HCT116 (cell line): ENCODE measurements at regions not wholly inside any gene's neighbourhood (a gene's known extent, or its start where the extent isn't known, plus 50 kb on each side); places are given as distances from the start of the nearest gene placed in this dataset.
A peak's percentile ranks its signal among the peaks of the same experiment; 100 is the strongest.

Experiments used
- ATAC-seq: fragments of 200-7000 bp; cut with Tn5 transposase; 2 replicates; pipeline ENCODE4 v1.9.1; 2020; ENCODE audit warnings: mild to moderate bottlenecking, moderate library complexity
- BruUV-seq: library from RNA; stranded (reverse); fragments of 400-500 nt; replicated peaks from 2 replicates; lab custom pipeline; 2021; lab: Mats Ljungman, UMichigan
- CTCF ChIA-PET: fragments of 300-600 bp; sonication (Branson Sonifier 250); formaldehyde crosslinking; loops from one replicate; lab custom pipeline; 2021; ENCODE audit warnings: antibody characterized with exemption; lab: Charles Lee
- POLR2A ChIA-PET: fragments of 300-600, 350-600 bp; sonication (Branson Sonifier 250); formaldehyde crosslinking; loops from one replicate; lab custom pipeline; 2021; ENCODE audit warnings: antibody characterized with exemption; lab: Charles Lee
- RAD21 ChIA-PET, 2 experiments: fragments of 300-600 bp; sonication (Branson Sonifier 250); formaldehyde crosslinking; loops; one replicate each; lab custom pipeline; 2023; ENCODE audit warnings: low total read pairs in 2 of 2; ENCODE audit not compliant: uncharacterized antibody in 2 of 2, unreplicated experiment in 2 of 2, low non-redundant PET in 1 of 2; lab: Charles Lee
- DNase-seq: peaks from one replicate; pipeline ENCODE4 v3.0.0-alpha.2; 2010; ENCODE audit warnings: low read depth, low spot score
- H2AFZ ChIP-seq: fragments of 200-600 bp; shearing (Covaris generic), sonication (generic); 2 replicates; pipeline ENCODE4 v1.6.1; 2017; ENCODE audit warnings: low read depth, mixed run types, mixed read lengths, antibody characterized with exemption, low read length; ENCODE audit not compliant: poor library complexity, severe bottlenecking
- H3K27ac ChIP-seq: 2 replicates; pipeline ENCODE4 v1.5.1; 2012; ENCODE audit warnings: low read depth, low read length
- H3K27me3 ChIP-seq: fragments of 200-600 bp; sonication (generic); 2 replicates; pipeline ENCODE4 v1.6.1; 2016; ENCODE audit warnings: mixed run types, low read length, mixed read lengths; ENCODE audit not compliant: insufficient read depth
- H3K36me3 ChIP-seq, 2 experiments: fragments of 200-500 bp in 1 of 2; fragments of 200-600 bp in 1 of 2; sonication (Bioruptor generic) in 1 of 2; sonication (generic) in 1 of 2; 2 replicates each; pipeline versions ENCODE4 v1.5.1 to v1.6.1; 2014 to 2016; ENCODE audit warnings: low read length in 2 of 2, inconsistent platforms in 1 of 2, mixed read lengths in 1 of 2, mixed run types in 1 of 2; ENCODE audit not compliant: insufficient read depth in 2 of 2, control insufficient read depth in 1 of 2
- H3K4me1 ChIP-seq, 2 experiments: fragments of 200-600 bp in 1 of 2; sonication (generic) in 1 of 2; 2 replicates each; pipeline versions ENCODE4 v1.5.1 to v1.6.1; 2012 to 2017; ENCODE audit warnings: low read length in 2 of 2, inconsistent platforms in 1 of 2, mild to moderate bottlenecking in 1 of 2, mixed read lengths in 1 of 2, mixed run types in 1 of 2, moderate library complexity in 1 of 2; ENCODE audit not compliant: insufficient read depth in 2 of 2, control insufficient read depth in 1 of 2
- H3K4me2 ChIP-seq: fragments of 200-600 bp; sonication (generic); 2 replicates; pipeline ENCODE4 v1.6.1; 2017; ENCODE audit warnings: mixed run types, low read length, mixed read lengths
- H3K4me3 ChIP-seq, 2 experiments: fragments of 200-600 bp in 1 of 2; sonication (generic) in 1 of 2; replicated peaks in 1 of 2; 2 replicates each; pipeline ENCODE4 v1.5.1; 2011 to 2016; ENCODE audit warnings: low read length in 2 of 2, control low read depth in 1 of 2, low read depth in 1 of 2, mild to moderate bottlenecking in 1 of 2, mixed read lengths in 1 of 2, mixed run types in 1 of 2
- H3K79me2 ChIP-seq: fragments of 200-600 bp; sonication (generic); 2 replicates; pipeline ENCODE4 v1.6.1; 2017; ENCODE audit warnings: mild to moderate bottlenecking, mixed run types, low read length, moderate library complexity, mixed read lengths; ENCODE audit not compliant: insufficient read depth
- H3K9ac ChIP-seq: fragments of 200-600 bp; sonication (generic); 2 replicates; pipeline ENCODE4 v1.6.1; 2016; ENCODE audit warnings: low read length, mixed read lengths
- H3K9me2 ChIP-seq: fragments of 200-600 bp; sonication (generic), shearing (Covaris generic); 2 replicates; pipeline ENCODE4 v1.6.1; 2017; ENCODE audit warnings: mixed run types, mild to moderate bottlenecking, moderate library complexity; ENCODE audit not compliant: insufficient read depth
- H3K9me3 ChIP-seq, 2 experiments: fragments of 200-500 bp in 1 of 2; fragments of 200-600 bp in 1 of 2; sonication (Bioruptor generic) in 1 of 2; sonication (generic) in 1 of 2; 2 replicates each; pipeline ENCODE4 v1.6.1; 2014 to 2017; ENCODE audit warnings: low read length in 2 of 2, mixed read lengths in 2 of 2, inconsistent platforms in 1 of 2, low read depth in 1 of 2, mild to moderate bottlenecking in 1 of 2, mixed run types in 1 of 2, moderate library complexity in 1 of 2; ENCODE audit not compliant: control insufficient read depth in 1 of 2, insufficient read depth in 1 of 2
- H4K20me1 ChIP-seq: fragments of 200-600 bp; sonication (generic), shearing (Covaris generic); 2 replicates; pipeline ENCODE4 v1.6.1; 2017; ENCODE audit warnings: mixed run types, mild to moderate bottlenecking, moderate library complexity; ENCODE audit not compliant: insufficient read depth
- CBX3 ChIP-seq: IDR thresholded peaks from 2 replicates; pipeline ENCODE4 v1.6.1; 2012; ENCODE audit warnings: low read depth
- ELF1 ChIP-seq: IDR thresholded peaks from 2 replicates; pipeline ENCODE4 v1.6.1; 2012; ENCODE audit warnings: low read depth, borderline replicate concordance
- EZH2 ChIP-seq: fragments of 200-600 bp; sonication (generic); IDR thresholded peaks from 2 replicates; pipeline ENCODE4 v1.6.1; 2017; ENCODE audit warnings: antibody characterized with exemption, mixed run types
- SIN3A ChIP-seq: IDR thresholded peaks from 2 replicates; pipeline ENCODE4 v1.6.1; 2012; ENCODE audit warnings: low read depth
- ZFX ChIP-seq: fragments of 450-650 bp; IDR thresholded peaks from 2 replicates; pipeline ENCODE4 v1.6.1; 2017
- intact Hi-C: fragments of 100-400 bp; cut with micrococcal nuclease; formaldehyde crosslinking; loops from 2 replicates; pipeline ENCODE4 v1.10.0; 2022
- TF ChIP-seq, protein P1 (sequence below), 3 experiments: fragments of 200-600 bp in 1 of 3; sonication (generic) in 1 of 3; IDR thresholded peaks in 2 of 3; conservative IDR thresholded peaks in 1 of 3; 2 replicates each; pipeline ENCODE4 v1.5.1; 2012 to 2017; ENCODE audit warnings: low read depth in 2 of 3, low read length in 2 of 3, antibody characterized with exemption in 1 of 3, borderline replicate concordance in 1 of 3, control low read depth in 1 of 3, mild to moderate bottlenecking in 1 of 3, mixed read lengths in 1 of 3, mixed run types in 1 of 3, moderate library complexity in 1 of 3; ENCODE audit not compliant: insufficient read depth in 1 of 3
- TF ChIP-seq, protein P2 (sequence below): IDR thresholded peaks from 2 replicates; pipeline ENCODE4 v1.6.1; 2012
- TF ChIP-seq, protein P3 (sequence below): IDR thresholded peaks from 2 replicates; pipeline ENCODE4 v1.6.1; 2011; ENCODE audit warnings: mild to moderate bottlenecking, low read length, moderate library complexity; ENCODE audit not compliant: insufficient replicate concordance; ENCODE audit errors: extremely low read depth

DNA sequence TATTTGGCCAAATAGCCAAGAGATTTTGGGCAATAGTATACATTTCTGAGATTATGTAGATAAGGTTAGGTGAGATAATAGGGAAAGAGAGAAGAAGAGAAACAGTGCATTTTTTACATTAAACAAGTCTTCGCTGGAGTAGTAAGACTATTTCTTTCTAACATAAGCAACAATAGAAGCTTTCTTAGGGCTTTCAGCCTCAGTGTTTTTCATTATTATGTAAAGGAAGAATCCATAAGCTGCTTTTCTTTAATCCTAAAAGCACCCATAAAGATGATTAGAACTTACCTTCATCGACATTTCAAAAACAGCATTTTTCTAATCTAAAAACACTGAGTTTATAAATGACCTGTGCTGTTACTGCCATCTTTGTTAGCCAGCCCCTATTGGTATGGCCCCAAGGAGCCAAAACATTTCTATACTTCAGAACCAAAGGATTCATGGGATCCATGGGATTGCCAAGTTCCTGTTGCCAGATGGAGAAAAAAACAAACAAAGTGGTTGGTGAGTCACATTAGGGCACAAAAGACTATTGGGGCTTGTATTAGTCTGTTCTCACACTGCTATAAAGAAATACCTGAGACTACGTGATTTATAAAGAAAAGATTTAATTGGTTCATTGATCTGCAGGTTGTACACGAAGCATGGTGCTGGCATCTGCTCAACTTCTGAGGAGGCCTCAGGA, 88.2 kb downstream of the SCG2 start:
- Histone ChIP-seq H3K4me1 (peaks cover 0 to 8% of the 10 kb centered on the region in 2 experiments; a peak in 2 of 4 replicates), H3K9ac (no peak overlapping the region), H3K4me2 (no peak overlapping the region), H3K9me3 (no peaks in the 10 kb centered on the region), H3K9me2 (no peaks in the 10 kb centered on the region; the same call in 1 of the 2 replicates), H3K79me2 (no peaks in the 10 kb centered on the region), H3K4me3 (no peak overlapping the region), H2AFZ (no peak overlapping the region), H3K27me3 (no peaks in the 10 kb centered on the region), H3K36me3 (peaks cover 0 to 3% of the 10 kb centered on the region in 2 experiments; a peak in 2 of 4 replicates), H3K27ac (no peak overlapping the region), H4K20me1 (no peaks in the 10 kb centered on the region)
- CTCF ChIA-PET: no interaction called here
- POLR2A ChIA-PET: no interaction called here
- 0 out of 2 replicates have a peak, but pooled peaks have one; percentile 35 for TF ChIP-seq CBX3
- no peak for TF ChIP-seq EZH2
- RAD21 ChIA-PET: no interaction called here
- ATAC-seq (0 out of 2 replicates have a peak, but pooled peaks have one; percentile 11), DNase-seq (no peak)
- no TSS peak for BruUV-seq
- intact Hi-C loops: no loop called here

DNA sequence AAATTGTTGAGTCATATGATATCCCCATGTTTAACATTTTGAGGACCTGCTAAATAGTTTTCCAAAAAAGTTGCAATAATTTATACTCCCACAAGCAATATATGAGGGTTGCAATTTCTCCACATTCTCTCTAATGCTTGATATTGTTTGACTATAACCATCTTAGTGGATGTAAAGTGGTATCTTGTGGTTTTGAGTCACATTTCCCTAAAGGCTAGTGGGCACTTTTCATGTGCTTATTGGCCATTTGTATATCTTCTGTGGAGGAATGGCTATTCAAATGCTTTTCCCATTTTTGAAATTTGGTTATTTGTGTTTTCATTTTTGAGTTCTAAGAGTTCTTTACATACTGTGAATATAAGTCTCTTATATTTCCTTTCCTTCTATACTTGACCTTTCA, 82.7 kb downstream of the SCG2 start:
- H3K4me3 ChIP-seq: no peak overlapping the region
- ChIA-PET CTCF (no interaction called here), POLR2A (no interaction called here), RAD21 (no interaction called here)
- no peak overlapping the region for H3K4me2 ChIP-seq
- peaks cover 25 to 33% of the 10 kb centered on the region in 2 experiments for H3K4me1 ChIP-seq
- no peaks in the 10 kb centered on the region for H3K9me3 ChIP-seq
- no peaks in the 10 kb centered on the region; a peak in 1 of 4 replicates for H3K36me3 ChIP-seq
- ATAC-seq (no peak), DNase-seq (no peak)
- H3K9ac ChIP-seq: no peak overlapping the region
- H3K27ac ChIP-seq: no peak overlapping the region
- BruUV-seq: no TSS peak
- H3K27me3 ChIP-seq: no peaks in the 10 kb centered on the region
- no peaks in the 10 kb centered on the region; the same call in 1 of the 2 replicates for H3K9me2 ChIP-seq
- H3K79me2 ChIP-seq: no peaks in the 10 kb centered on the region
- no peak overlapping the region for H2AFZ ChIP-seq
- no peak for TF ChIP-seq EZH2
- TF ChIP-seq, protein P1, sequence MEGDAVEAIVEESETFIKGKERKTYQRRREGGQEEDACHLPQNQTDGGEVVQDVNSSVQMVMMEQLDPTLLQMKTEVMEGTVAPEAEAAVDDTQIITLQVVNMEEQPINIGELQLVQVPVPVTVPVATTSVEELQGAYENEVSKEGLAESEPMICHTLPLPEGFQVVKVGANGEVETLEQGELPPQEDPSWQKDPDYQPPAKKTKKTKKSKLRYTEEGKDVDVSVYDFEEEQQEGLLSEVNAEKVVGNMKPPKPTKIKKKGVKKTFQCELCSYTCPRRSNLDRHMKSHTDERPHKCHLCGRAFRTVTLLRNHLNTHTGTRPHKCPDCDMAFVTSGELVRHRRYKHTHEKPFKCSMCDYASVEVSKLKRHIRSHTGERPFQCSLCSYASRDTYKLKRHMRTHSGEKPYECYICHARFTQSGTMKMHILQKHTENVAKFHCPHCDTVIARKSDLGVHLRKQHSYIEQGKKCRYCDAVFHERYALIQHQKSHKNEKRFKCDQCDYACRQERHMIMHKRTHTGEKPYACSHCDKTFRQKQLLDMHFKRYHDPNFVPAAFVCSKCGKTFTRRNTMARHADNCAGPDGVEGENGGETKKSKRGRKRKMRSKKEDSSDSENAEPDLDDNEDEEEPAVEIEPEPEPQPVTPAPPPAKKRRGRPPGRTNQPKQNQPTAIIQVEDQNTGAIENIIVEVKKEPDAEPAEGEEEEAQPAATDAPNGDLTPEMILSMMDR (IDR thresholded peaks at IDR 0.05 in 2 of 3, conservative IDR thresholded peaks at IDR 0.05 in 1 of 3; ENCODE audit: borderline replicate concordance in 1 of 3, insufficient read depth in 1 of 3, low read depth in 2 of 3, low read length in 2 of 3): no peak
- no peak for TF ChIP-seq ELF1
- TF ChIP-seq ZFX: no peak
- TF ChIP-seq, protein P2, sequence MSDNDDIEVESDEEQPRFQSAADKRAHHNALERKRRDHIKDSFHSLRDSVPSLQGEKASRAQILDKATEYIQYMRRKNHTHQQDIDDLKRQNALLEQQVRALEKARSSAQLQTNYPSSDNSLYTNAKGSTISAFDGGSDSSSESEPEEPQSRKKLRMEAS: no peak
- no peak for TF ChIP-seq SIN3A
- TF ChIP-seq, protein P3, sequence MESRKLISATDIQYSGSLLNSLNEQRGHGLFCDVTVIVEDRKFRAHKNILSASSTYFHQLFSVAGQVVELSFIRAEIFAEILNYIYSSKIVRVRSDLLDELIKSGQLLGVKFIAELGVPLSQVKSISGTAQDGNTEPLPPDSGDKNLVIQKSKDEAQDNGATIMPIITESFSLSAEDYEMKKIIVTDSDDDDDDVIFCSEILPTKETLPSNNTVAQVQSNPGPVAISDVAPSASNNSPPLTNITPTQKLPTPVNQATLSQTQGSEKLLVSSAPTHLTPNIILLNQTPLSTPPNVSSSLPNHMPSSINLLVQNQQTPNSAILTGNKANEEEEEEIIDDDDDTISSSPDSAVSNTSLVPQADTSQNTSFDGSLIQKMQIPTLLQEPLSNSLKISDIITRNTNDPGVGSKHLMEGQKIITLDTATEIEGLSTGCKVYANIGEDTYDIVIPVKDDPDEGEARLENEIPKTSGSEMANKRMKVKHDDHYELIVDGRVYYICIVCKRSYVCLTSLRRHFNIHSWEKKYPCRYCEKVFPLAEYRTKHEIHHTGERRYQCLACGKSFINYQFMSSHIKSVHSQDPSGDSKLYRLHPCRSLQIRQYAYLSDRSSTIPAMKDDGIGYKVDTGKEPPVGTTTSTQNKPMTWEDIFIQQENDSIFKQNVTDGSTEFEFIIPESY: no peak
- H4K20me1 ChIP-seq: no peaks in the 10 kb centered on the region
- intact Hi-C loops: no loop called here
